Mesothelial cell of epicardium (in vitro differentiated cells): ENCODE measurements at regions not wholly inside any gene's neighbourhood (a gene's known extent, or its start where the extent isn't known, plus 50 kb on each side); places are given as distances from the start of the nearest gene placed in this dataset.

Experiments used
- DNase-seq, 2 experiments: peaks; one replicate each; pipeline ENCODE4 v3.0.0; 2021; ENCODE audit warnings: low spot score in 2 of 2; ENCODE audit not compliant: unreplicated experiment in 2 of 2
- H3K27ac Mint-ChIP-seq: 2 replicates; pipeline ENCODE4 v1.8.0; 2021; ENCODE audit warnings: mixed read lengths
- H3K27me3 Mint-ChIP-seq: 2 replicates; pipeline ENCODE4 v1.8.0; 2021; ENCODE audit warnings: low read depth, mixed read lengths
- H3K36me3 Mint-ChIP-seq: 2 replicates; pipeline ENCODE4 v1.8.0; 2021; ENCODE audit warnings: mixed read lengths
- H3K4me1 Mint-ChIP-seq: 2 replicates; pipeline ENCODE4 v1.8.0; 2021; ENCODE audit warnings: mixed read lengths
- H3K4me3 Mint-ChIP-seq: 2 replicates; pipeline ENCODE4 v1.8.0; 2021; ENCODE audit warnings: mild to moderate bottlenecking, moderate library complexity, mixed read lengths
- H3K9me3 Mint-ChIP-seq: 2 replicates; pipeline ENCODE4 v1.8.0; 2021; ENCODE audit warnings: mixed read lengths
- CTCF ChIP-seq: fragments of 200-600 bp; sonication (generic); IDR thresholded peaks from one replicate; pipeline ENCODE4 v1.5.0; 2021; ENCODE audit warnings: antibody characterized with exemption; ENCODE audit not compliant: unreplicated experiment

- Mint-ChIP-seq H3K36me3 (no peaks in the 10 kb centered on the region), H3K4me3 (no peak overlapping the region), H3K27ac (no peak overlapping the region), H3K9me3 (peaks cover 9% of the 10 kb centered on the region), H3K4me1 (no peaks in the 10 kb centered on the region), H3K27me3 (peaks cover 5% of the 10 kb centered on the region)
- DNase-seq: no peak
- TF ChIP-seq CTCF: no peak
These were observed 894.1 kb downstream of the SLC4A3 start for GRCh38 chr2:220521551-220521950.

GRCh38 chr2:220528180-220528675 lies 900.8 kb downstream of the SLC4A3 start:
- Mint-ChIP-seq H3K4me3 (no peak overlapping the region), H3K27ac (no peak overlapping the region), H3K4me1 (no peaks in the 10 kb centered on the region), H3K9me3 (peaks cover 24% of the 10 kb centered on the region), H3K36me3 (peaks cover 3% of the 10 kb centered on the region), H3K27me3 (peaks cover 1% of the 10 kb centered on the region)
- no peak for TF ChIP-seq CTCF
- no peak for DNase-seq

GRCh38 chr2:220531216-220531615 lies 903.8 kb downstream of the SLC4A3 start:
- H3K4me1 Mint-ChIP-seq: no peaks in the 10 kb centered on the region
- peaks cover 1% of the 10 kb centered on the region for H3K27me3 Mint-ChIP-seq
- TF ChIP-seq CTCF: no peak
- no peak for DNase-seq
- H3K4me3 Mint-ChIP-seq: no peak overlapping the region
- peaks cover 6% of the 10 kb centered on the region for H3K36me3 Mint-ChIP-seq
- peaks cover 37% of the 10 kb centered on the region for H3K9me3 Mint-ChIP-seq
- no peak overlapping the region for H3K27ac Mint-ChIP-seq

- Mint-ChIP-seq H3K27ac (no peak overlapping the region), H3K4me3 (no peak overlapping the region), H3K4me1 (no peaks in the 10 kb centered on the region), H3K27me3 (no peaks in the 10 kb centered on the region), H3K9me3 (peaks cover 49% of the 10 kb centered on the region), H3K36me3 (peaks cover 6% of the 10 kb centered on the region)
- DNase-seq: no peak
- TF ChIP-seq CTCF: no peak
These were observed 906.1 kb downstream of the SLC4A3 start for GRCh38 chr2:220533485-220533884.

GRCh38 chr2:220539481-220539880 lies 912.1 kb downstream of the SLC4A3 start:
- TF ChIP-seq CTCF: no peak
- Mint-ChIP-seq H3K4me3 (no peak overlapping the region), H3K27ac (no peak overlapping the region), H3K9me3 (peaks cover 56% of the 10 kb centered on the region), H3K36me3 (peaks cover 10% of the 10 kb centered on the region), H3K4me1 (no peaks in the 10 kb centered on the region), H3K27me3 (peaks cover 1% of the 10 kb centered on the region)
- DNase-seq: no peak

GRCh38 chr2:220544049-220544448 lies 916.6 kb downstream of the SLC4A3 start:
- Mint-ChIP-seq H3K4me1 (peaks cover 8% of the 10 kb centered on the region), H3K9me3 (peaks cover 34% of the 10 kb centered on the region), H3K27me3 (peaks cover 1% of the 10 kb centered on the region), H3K27ac (no peak overlapping the region), H3K36me3 (peaks cover 8% of the 10 kb centered on the region), H3K4me3 (no peak overlapping the region)
- DNase-seq: no peak
- no peak for TF ChIP-seq CTCF
